IMR-90 (cell line): ENCODE measurements at regions not wholly inside any gene's neighbourhood (a gene's known extent, or its start where the extent isn't known, plus 50 kb on each side); places are given as distances from the start of the nearest gene placed in this dataset.

Source experiments
- ATAC-seq: fragments of 200-7000 bp; cut with Tn5 transposase; 2 replicates; pipeline ENCODE4 v1.9.1; 2020; ENCODE audit warnings: low read depth, mild to moderate bottlenecking, moderate library complexity
- BruUV-seq: library from RNA; stranded (reverse); fragments of 400-500 nt; replicated peaks from 2 replicates; lab custom pipeline; 2021; lab: Mats Ljungman, UMichigan
- CTCF ChIA-PET: fragments of 300-600 bp; formaldehyde crosslinking; extraction: SDS; loops from one replicate; lab custom pipeline; 2021; ENCODE audit warnings: antibody characterized with exemption; lab: Yijun Ruan, JAX
- POLR2A ChIA-PET: fragments of 300-600 bp; sonication (Branson Sonifier 250); formaldehyde crosslinking; loops from one replicate; lab custom pipeline; 2022; ENCODE audit warnings: antibody characterized with exemption; ENCODE audit not compliant: unreplicated experiment; lab: Charles Lee
- DNase-seq: peaks from one replicate; pipeline ENCODE4 v3.0.0; 2013
- H2AFZ ChIP-seq: replicated peaks from 2 replicates; pipeline ENCODE3; 2013; ENCODE audit warnings: low read length, mild to moderate bottlenecking; ENCODE audit not compliant: poor library complexity
- H2AK5ac ChIP-seq: 2 replicates; pipeline ENCODE4 v1.6.1; 2013; ENCODE audit warnings: low read depth, low read length, inconsistent platforms
- H2AK9ac ChIP-seq: replicated peaks from 2 replicates; pipeline ENCODE3; 2013; ENCODE audit warnings: mild to moderate bottlenecking, low read depth, low read length, moderate library complexity; ENCODE audit not compliant: poor library complexity
- H2BK120ac ChIP-seq: 2 replicates; pipeline ENCODE4 v1.6.1; 2013; ENCODE audit warnings: low read depth, low read length, inconsistent platforms
- H2BK15ac ChIP-seq: 3 replicates; pipeline ENCODE4 v1.6.1; 2013; ENCODE audit warnings: low read depth, low read length, inconsistent platforms
- H2BK20ac ChIP-seq: 2 replicates; pipeline ENCODE4 v1.6.1; 2013; ENCODE audit warnings: low read depth, mild to moderate bottlenecking, inconsistent platforms, low read length, moderate library complexity
- H2BK5ac ChIP-seq: 2 replicates; pipeline ENCODE4 v1.6.1; 2013; ENCODE audit warnings: mild to moderate bottlenecking, low read depth, low read length, inconsistent platforms; ENCODE audit not compliant: poor library complexity, severe bottlenecking
- H3K14ac ChIP-seq: replicated peaks from 2 replicates; pipeline ENCODE4 v1.6.1; 2013; ENCODE audit warnings: low read depth, low read length, inconsistent platforms
- H3K18ac ChIP-seq: 2 replicates; pipeline ENCODE4 v1.6.1; 2013; ENCODE audit warnings: low read depth, low read length, control low read depth
- H3K23ac ChIP-seq: 2 replicates; pipeline ENCODE4 v1.6.1; 2013; ENCODE audit warnings: low read depth, low read length, inconsistent platforms
- H3K27ac ChIP-seq: 2 replicates; pipeline ENCODE4 v1.5.1; 2013; ENCODE audit warnings: mild to moderate bottlenecking, control low read depth, low read length; ENCODE audit not compliant: insufficient read depth
- H3K27me3 ChIP-seq: 2 replicates; pipeline ENCODE4 v1.6.1; 2013; ENCODE audit warnings: low read length; ENCODE audit not compliant: control insufficient read depth, insufficient read depth
- H3K36me3 ChIP-seq: 2 replicates; pipeline ENCODE4 v1.6.1; 2013; ENCODE audit warnings: low read length, mixed read lengths; ENCODE audit not compliant: control insufficient read depth, insufficient read depth
- H3K4ac ChIP-seq: 2 replicates; pipeline ENCODE4 v1.6.1; 2013; ENCODE audit warnings: low read depth, low read length, inconsistent platforms
- H3K4me1 ChIP-seq: 2 replicates; pipeline ENCODE4 v1.6.1; 2013; ENCODE audit warnings: low read length, mixed read lengths; ENCODE audit not compliant: control insufficient read depth, insufficient read depth
- H3K4me2 ChIP-seq: 2 replicates; pipeline ENCODE4 v1.6.1; 2013; ENCODE audit warnings: low read depth, mild to moderate bottlenecking, control low read depth, low read length, moderate library complexity
- H3K4me3 ChIP-seq: 2 replicates; pipeline ENCODE4 v1.5.1; 2013; ENCODE audit warnings: low read depth, mild to moderate bottlenecking, control low read depth, low read length, moderate library complexity; ENCODE audit not compliant: insufficient read depth
- H3K56ac ChIP-seq: 2 replicates; pipeline ENCODE4 v1.6.1; 2013; ENCODE audit warnings: low read length, inconsistent platforms; ENCODE audit not compliant: insufficient read depth; ENCODE audit errors: extremely low read depth
- H3K79me1 ChIP-seq, 2 experiments: 2 replicates each; pipeline ENCODE4 v1.6.1; 2013; ENCODE audit warnings: low read length in 2 of 2, inconsistent platforms in 1 of 2, low read depth in 1 of 2
- H3K9ac ChIP-seq: 2 replicates; pipeline ENCODE4 v1.6.1; 2013; ENCODE audit warnings: low read depth, low read length, control low read depth
- H3K9me1 ChIP-seq: 2 replicates; pipeline ENCODE4 v1.6.1; 2013; ENCODE audit warnings: low read length, inconsistent platforms; ENCODE audit not compliant: insufficient read depth
- H3K9me3 ChIP-seq: 2 replicates; pipeline ENCODE4 v1.6.1; 2013; ENCODE audit warnings: low read length; ENCODE audit not compliant: control insufficient read depth, insufficient read depth
- H4K20me1 ChIP-seq: 2 replicates; pipeline ENCODE4 v1.6.1; 2013; ENCODE audit warnings: low read length, inconsistent platforms; ENCODE audit not compliant: insufficient read depth
- H4K5ac ChIP-seq: 2 replicates; pipeline ENCODE4 v1.6.1; 2013; ENCODE audit warnings: mild to moderate bottlenecking, low read depth, low read length, control low read depth
- H4K8ac ChIP-seq, 2 experiments: 2 replicates each; pipeline ENCODE4 v1.6.1; 2013; ENCODE audit warnings: low read depth in 2 of 2, low read length in 2 of 2, control low read depth in 1 of 2, inconsistent platforms in 1 of 2
- H4K91ac ChIP-seq: 2 replicates; pipeline ENCODE4 v1.6.1; 2013; ENCODE audit warnings: low read depth, low read length, inconsistent platforms; ENCODE audit not compliant: insufficient read depth
- ELK1 ChIP-seq: fragments of 150-350 bp; IDR thresholded peaks from 2 replicates; pipeline ENCODE4 v1.6.1; 2016; ENCODE audit warnings: low read depth, mild to moderate bottlenecking, low read length, moderate library complexity, borderline replicate concordance
- WGBS, 2 experiments: methylation state at CpG; one replicate each; pipeline versions ENCODE4 v1.1.5 to v1.1.7; 2013; ENCODE audit warnings: missing lambda C conversion rate in 2 of 2; ENCODE audit not compliant: insufficient read length in 1 of 2; ENCODE audit errors: extremely low coverage in 2 of 2; 5-methylcytosine and 5-hydroxymethylcytosine counted together
- dilution Hi-C: fragments of 300-500 bp; cut with HindIII; formaldehyde crosslinking; loops from one replicate; pipeline ENCODE4 v1.14.3; 2018; ENCODE audit warnings: low sequenced_read_pairs; ENCODE audit not compliant: unreplicated experiment
- in situ Hi-C: fragments of 300-500 bp; cut with MboI; formaldehyde crosslinking; loops from 3 replicates; pipeline ENCODE4 v1.14.3; 2019; ENCODE audit warnings: low sequenced_read_pairs, inconsistent platforms, mixed read lengths
- intact Hi-C: fragments of 100-400 bp; cut with micrococcal nuclease; formaldehyde crosslinking; loops from 2 replicates; pipeline ENCODE4 v1.10.0; 2022

- Histone ChIP-seq H3K4me2 (no peak overlapping the region), H2BK5ac (no peak overlapping the region), H3K79me1 (no peaks in the 10 kb centered on the region), H3K18ac (peak overlapping the region; percentile 9; the same call in 1 of the 2 replicates), H2BK20ac (no peak overlapping the region), H4K8ac (no peak overlapping the region), H3K9me1 (no peaks in the 10 kb centered on the region), H2BK15ac (no peak overlapping the region), H3K4me3 (no peak overlapping the region), H3K36me3 (no peaks in the 10 kb centered on the region), H4K5ac (no peak overlapping the region), H2AK9ac (no peak overlapping the region), H2AK5ac (no peak overlapping the region), H3K27ac (no peak overlapping the region), H2BK120ac (no peak overlapping the region), H4K20me1 (no peaks in the 10 kb centered on the region), H3K9ac (no peak overlapping the region), H3K56ac (no peak overlapping the region), H3K9me3 (no peaks in the 10 kb centered on the region), H4K91ac (no peak overlapping the region), H3K4ac (no peak overlapping the region), H3K27me3 (no peaks in the 10 kb centered on the region), H3K23ac (no peak overlapping the region), H3K4me1 (peaks cover 9% of the 10 kb centered on the region), H2AFZ (no peak overlapping the region), H3K14ac (no peak overlapping the region)
- POLR2A ChIA-PET, result no interaction called here
- TF ChIP-seq ELK1, result no peak
- no CpG with 5 or more reads among the region's 2 CpGs for WGBS, 2 experiments
- dilution Hi-C loops (no loop called here), in situ Hi-C loops (no loop called here), intact Hi-C loops (no loop called here)
- CTCF ChIA-PET, result no interaction called here
- ATAC-seq (no peak), DNase-seq (no peak)
- BruUV-seq, result no TSS peak
Measured at GRCh38 chr1:227422581-227422980, 104.3 kb upstream of the CDC42BPA start.
